ENCODE measurements at regions not wholly inside any gene's neighbourhood (a gene's known extent, or its start where the extent isn't known, plus 50 kb on each side); places are given as distances from the start of the nearest gene placed in this dataset.
"Not testable (repeated sequence)": the region's sequence is repeated elsewhere in the genome, so short reads cannot be mapped to it uniquely, and the experiment has no call there.

DNA sequence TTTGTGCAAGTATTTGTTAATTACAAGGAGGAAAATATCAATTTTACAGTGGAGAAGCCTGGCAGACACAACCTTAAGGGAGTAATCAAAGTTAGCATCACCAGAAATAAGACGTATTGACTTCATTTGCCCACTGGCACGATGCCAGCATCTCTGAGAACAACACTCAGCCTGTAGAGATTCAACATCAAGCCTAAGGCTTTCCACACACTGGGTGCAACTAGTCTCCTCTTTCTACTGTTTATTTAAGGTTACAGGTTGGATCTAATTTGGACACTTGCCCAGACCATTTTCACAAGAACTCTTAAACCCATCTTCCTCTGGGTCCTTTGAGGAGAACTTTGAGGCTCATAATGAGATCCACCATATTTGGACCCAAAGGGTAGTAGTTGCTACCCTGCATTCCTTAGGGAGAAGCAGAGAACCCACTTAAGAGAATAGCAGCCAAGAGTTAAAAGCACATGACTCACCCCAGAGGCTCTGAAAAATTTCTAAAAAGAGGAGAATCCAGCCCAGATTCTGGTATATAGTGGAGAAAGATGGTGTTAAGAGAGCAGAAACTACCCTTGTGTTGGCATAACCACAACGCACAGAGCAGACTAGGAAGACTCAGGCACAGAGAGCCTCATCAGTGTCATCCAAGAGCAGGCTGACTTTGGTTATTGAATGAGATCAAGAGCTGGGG is 97.3 kb downstream of the CCDC71L start:
- in situ Hi-C loops (cut with HindIII; ENCODE audit: low sequenced_read_pairs), result no loop called here

- in situ Hi-C loops (cut with HindIII; ENCODE audit: low sequenced_read_pairs), result no loop called here
Observed at GRCh38 chr7:106562711-106563366, 98.1 kb downstream of the CCDC71L start.

- in situ Hi-C loops (cut with HindIII; ENCODE audit: low sequenced_read_pairs), result no loop called here
Observed at GRCh38 chr7:106561666-106562411, 99.1 kb downstream of the CCDC71L start.

DNA sequence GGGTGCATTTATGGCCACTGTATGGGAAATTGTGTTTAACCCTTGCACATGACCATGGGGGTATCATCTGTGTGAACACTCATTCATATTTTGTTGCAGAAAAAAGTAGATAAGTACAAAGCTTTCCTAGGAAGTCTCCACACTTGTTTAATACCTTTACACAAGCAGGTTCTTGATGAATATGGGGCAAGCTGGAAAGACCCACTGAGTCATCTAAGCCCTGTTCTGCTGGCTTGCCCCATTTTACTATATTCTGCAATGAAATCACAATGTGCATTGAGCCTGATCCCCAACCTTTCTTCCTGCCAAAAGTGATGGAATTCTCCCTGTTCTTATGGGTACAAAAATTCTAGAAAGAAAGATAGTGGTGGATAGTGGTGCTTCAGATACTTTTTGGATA is 99.8 kb downstream of the CCDC71L start:
- in situ Hi-C loops (cut with HindIII; ENCODE audit: low sequenced_read_pairs), result no loop called here

- in situ Hi-C loops (cut with HindIII; ENCODE audit: low sequenced_read_pairs), result no loop called here
Observed at GRCh38 chr7:106560482-106560881, 100.5 kb downstream of the CCDC71L start.

GRCh38 chr7:106556244-106556643 is 104.7 kb downstream of the CCDC71L start:
- in situ Hi-C loops (cut with HindIII; ENCODE audit: low sequenced_read_pairs), result not testable (repeated sequence)

GRCh38 chr7:106554623-106555022 is 106.3 kb downstream of the CCDC71L start:
- in situ Hi-C loops (cut with HindIII; ENCODE audit: low sequenced_read_pairs), result not testable (repeated sequence)

DNA sequence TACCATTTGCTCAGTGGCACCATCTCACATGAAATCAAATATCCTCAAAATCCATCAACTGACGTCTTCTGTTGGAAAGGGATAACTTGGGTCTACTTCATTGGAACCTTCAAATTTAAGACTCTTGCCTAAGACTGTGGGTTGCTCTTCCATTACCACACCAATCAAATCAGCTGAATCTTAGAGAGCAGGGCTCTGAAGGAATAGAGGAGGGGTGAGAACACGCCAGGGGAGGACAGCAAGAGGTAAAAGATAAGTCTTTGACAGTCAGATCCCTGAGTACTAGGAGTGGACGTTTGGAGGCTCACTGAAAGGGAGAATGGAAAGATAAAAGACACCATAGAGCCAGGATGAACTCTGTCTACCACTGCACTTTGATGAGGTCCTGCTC is 107.5 kb downstream of the CCDC71L start:
- in situ Hi-C loops (cut with HindIII; ENCODE audit: low sequenced_read_pairs), result no loop called here

DNA sequence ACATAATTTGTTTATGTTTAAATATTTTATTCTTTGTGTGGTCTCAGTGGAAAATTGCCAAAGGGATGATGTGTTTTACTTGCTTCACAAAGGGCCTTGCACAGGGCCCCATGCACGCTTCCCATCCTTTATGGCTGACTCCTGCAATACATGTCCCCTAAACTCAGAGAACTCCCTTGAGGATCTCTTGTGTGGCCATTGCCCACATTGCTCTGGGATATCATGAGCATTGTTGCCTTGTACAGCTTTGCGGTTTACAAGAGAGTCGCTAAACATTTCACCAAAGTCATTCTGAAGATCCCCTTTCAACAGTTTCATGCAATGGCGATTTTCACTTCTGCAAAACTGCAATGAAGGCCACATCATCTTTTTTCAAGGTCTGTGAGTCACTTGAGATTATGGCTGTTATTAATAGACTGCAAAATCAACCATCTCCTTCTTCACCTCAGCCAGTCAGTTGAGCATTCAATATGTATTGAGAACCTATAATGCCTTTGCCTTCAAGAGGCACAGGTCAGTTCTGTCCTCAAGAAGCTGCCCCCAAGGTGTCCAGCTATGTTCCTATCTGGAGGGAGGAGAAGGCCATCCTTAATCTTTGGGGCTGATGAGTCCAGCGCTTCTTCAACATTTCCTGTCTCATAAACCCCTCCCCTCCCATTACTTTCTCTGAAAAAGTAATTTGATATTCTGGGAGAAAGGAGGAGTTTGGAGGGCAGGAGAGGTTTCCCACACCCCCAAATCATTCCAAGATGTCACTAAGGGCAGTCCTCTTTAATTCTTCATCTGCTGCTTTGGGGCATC is 108.1 kb downstream of the CCDC71L start:
- in situ Hi-C loops (cut with HindIII; ENCODE audit: low sequenced_read_pairs), result no loop called here

DNA sequence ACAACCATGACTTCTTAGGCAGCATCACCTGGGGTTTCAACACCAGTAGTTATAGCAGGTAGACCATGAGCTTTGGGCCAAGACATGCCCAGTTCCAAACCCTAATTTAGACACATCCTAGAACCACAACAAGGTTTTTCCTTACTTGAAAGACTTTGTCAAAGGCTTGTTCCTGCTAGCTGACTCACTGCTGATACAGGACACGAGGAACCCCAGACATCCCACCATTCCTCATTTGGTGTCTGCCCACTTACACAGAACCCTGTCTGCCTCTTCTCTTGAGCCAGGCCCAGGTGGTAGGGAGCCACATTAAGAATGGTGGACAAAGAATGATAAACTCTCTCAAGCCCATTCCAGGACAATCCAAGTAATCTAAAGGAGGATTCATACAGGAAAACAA is 109.0 kb downstream of the CCDC71L start:
- in situ Hi-C loops (cut with HindIII; ENCODE audit: low sequenced_read_pairs), result no loop called here

- in situ Hi-C loops (cut with HindIII; ENCODE audit: low sequenced_read_pairs), result no loop called here
Observed at GRCh38 chr7:106548491-106548890, 112.5 kb downstream of the CCDC71L start.

DNA sequence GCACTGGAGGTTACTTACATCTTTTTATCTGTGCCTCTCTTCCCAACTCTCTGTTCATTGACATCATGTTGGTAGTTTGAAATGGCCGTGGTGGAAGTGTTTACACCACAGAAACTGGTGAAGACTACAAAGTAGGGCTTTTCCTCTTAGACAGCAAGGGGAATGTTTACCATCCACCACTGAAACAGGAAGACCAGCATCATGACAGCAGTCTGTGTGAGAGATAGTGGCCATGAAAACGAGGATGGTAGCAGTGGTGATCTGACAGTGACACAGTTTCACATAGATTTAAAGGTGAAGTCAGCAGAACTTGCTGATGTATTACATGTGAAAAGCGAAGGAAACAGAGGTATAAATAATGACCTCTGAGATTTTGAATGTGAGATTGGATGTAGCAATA is 115.7 kb downstream of the CCDC71L start:
- in situ Hi-C loops (cut with HindIII; ENCODE audit: low sequenced_read_pairs), result no loop called here

DNA sequence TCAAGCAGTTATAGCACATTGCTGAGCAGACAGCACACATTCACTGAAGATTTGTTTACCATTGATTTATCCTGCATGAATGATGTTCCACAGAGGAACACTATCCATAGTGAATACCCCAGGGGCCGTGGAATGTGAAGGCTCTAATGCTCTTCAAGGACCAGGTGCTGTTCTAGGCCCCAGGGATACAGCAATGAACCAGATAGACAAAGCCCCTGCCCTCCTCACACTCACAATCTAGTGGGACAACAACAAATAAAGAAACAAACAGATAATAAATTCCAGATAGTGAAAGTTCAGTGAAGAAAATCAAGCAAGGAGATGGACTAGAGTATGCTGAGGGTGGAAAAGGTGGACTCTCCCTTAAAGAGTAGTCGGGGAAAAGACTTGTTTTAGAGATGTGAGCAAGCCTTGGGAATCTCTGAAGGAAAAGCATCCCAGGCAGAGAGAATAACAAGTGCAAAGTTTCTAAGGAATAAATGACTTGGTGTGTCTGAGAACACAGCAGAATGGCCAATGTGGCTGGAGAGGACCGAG is 117.7 kb downstream of the CCDC71L start:
- in situ Hi-C loops (cut with HindIII; ENCODE audit: low sequenced_read_pairs), result no loop called here

DNA sequence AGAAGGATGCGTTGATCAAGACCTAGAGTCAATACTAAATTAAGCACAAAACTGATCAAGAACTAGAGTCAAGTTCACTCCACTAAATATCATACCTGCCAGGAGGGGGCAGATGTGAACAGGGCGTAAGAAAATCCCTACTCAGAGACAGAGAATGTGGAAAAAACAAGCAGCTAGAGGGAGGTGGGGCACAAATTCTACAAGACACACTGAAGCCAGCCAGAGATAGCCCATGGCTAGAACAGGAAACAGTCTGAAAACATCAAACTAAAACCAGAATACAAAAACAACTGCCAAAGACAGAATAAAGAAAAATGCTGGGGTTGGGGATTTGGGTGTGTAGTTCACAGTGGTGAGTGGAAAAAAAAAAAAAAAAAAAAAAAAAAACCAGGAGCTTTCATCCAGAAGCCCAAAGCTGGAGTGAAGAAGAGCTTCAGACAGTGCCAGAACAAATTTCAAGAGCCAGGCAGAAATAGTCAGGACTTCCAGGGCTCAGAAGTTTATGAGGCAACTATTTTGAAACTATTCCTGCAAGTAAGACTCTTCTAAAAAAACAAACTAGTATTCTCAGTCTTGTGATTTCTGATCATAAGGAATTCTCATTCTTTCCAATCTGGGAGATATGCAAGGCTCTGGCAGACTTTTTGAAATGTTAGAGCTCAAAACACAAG is 118.3 kb downstream of the CCDC71L start:
- in situ Hi-C loops (cut with HindIII; ENCODE audit: low sequenced_read_pairs), result no loop called here

DNA sequence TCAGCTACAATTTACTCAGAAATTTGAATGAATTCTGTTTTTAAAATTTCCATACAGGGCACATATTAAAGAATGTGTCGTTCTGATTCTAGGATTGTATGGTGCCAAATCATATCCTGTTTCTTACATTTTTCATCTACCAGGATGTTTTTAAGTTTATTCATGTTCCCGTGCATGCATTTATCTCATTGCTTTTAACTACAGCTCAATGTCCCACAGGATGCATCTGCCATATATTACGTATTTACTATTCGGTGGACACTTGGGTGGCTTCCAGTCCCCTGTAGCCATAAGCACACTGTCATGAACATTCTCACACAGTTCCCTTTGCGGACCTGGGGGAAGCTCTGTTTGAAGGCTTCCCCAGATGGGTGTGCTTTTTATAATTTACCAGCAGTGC is 122.3 kb downstream of the CCDC71L start:
- in situ Hi-C loops (cut with HindIII; ENCODE audit: low sequenced_read_pairs), result no loop called here

DNA sequence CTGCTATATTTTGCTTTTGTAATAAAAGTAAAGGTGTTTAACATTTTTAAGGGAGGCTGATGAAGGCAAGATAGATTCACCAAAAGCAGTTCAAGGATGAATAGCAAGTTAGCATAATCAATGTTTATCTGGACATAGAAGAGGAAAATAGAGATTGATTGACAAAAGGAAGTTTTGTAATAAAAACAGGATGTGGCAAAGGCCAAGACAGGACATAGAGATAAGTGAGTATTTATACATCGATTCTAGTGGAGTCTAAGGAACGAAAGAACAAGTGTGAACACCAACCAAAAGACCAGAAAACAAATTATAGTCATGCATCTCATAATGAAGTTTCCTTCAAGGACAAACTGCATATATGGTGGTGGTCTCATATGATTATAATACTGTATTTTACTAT is 123.8 kb downstream of the CCDC71L start:
- in situ Hi-C loops (cut with HindIII; ENCODE audit: low sequenced_read_pairs), result no loop called here

DNA sequence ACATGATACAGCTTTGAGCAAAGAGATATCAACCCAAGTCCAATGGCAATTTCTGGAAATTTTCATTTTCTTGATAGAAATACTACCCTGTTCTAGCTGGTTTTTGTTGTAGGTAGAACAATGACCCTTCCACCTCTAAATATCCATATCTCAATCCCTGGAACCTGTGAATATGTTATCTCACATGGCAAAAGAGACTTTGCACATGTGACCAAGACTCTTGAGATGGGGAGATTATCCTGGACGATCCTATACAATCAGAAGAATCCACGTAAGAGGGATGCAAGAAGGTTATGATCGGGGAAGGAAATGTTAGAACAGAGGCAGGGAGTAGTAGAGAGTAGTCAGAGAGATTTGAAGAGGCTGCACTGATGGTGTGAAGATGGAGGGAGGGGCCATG is 124.9 kb downstream of the CCDC71L start:
- in situ Hi-C loops (cut with HindIII; ENCODE audit: low sequenced_read_pairs), result no loop called here

DNA sequence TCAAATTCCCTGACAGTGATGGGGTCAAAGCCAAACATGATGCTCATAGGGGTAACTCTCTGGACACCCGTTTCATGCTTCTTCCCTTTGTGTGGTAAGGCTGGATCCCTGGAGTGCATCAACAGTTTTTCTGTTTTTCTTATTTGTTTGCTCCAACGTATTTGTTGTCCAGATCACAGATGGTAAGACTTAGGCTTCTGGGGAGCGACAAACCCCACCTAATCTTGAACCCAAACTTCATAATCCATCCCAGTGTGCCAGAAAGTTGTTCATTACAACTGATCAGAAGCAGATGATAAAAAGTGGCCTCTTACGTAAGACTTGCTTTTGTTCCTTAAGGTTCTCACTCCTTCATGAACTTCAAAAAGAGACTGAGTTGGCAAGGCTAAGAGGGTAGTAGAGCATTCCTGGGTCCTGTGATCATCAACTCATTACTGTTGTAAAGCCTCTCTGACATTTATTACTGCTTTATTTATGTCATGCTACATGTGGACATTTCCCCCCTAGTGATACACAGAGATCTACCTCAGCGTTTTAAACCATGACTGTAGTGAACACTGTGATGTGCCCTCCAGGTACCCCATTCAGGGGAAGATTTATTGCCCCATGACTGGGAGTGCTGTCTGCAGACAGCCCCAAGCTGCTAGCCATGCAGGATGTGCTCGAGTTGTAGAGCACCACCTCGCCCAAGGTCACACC is 125.6 kb downstream of the CCDC71L start:
- in situ Hi-C loops (cut with HindIII; ENCODE audit: low sequenced_read_pairs), result no loop called here

DNA sequence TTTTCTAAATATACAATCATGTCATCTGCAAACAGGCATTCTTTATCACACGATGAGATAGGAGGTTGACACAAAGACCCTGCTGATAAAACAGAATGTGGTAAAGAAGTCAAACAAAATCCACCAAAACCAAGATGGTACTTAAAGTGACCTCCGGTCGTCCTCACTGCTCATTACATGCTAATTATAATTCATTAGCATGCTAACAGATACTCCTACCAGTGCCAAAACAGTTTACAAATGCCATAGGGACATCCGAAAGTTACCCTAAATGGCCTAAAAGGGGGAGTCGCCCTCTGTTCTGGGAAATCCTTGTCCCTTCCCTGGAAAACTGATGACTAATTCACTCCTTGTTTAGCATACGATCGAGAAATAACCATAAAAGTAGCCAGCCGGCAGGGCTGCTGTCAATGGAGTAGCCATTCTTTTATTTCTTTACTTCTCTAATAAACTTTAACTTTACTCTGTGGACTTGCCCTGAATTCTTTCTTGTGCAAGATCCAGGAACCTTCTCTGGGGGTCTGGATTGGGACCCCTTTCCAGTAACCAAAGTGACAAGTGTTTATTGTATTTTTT is 126.6 kb downstream of the CCDC71L start:
- in situ Hi-C loops (cut with HindIII; ENCODE audit: low sequenced_read_pairs), result no loop called here

- in situ Hi-C loops (cut with HindIII; ENCODE audit: low sequenced_read_pairs), result not testable (repeated sequence)
Observed at GRCh38 chr7:106530183-106530582, 130.8 kb downstream of the CCDC71L start.

Data from DLD1 (cell line).